Pons (tissue), 1 donor: ENCODE measurements at regions not wholly inside any gene's neighbourhood (a gene's known extent, or its start where the extent isn't known, plus 50 kb on each side); places are given as distances from the start of the nearest gene placed in this dataset.
"Not testable (repeated sequence)": the region's sequence is repeated elsewhere in the genome, so short reads cannot be mapped to it uniquely, and the experiment has no call there.

ENCODE experiments used
- DNase-seq: peaks from one replicate; pipeline ENCODE4 v3.0.0-alpha.2; 2016; ENCODE audit warnings: low spot score

GRCh38 chr14:105709281-105710118 lies 183.1 kb downstream of the TMEM121 start:
- no peak for DNase-seq

- DNase-seq = no peak
Measured at GRCh38 chr14:105710119-105711043, 184.0 kb downstream of the TMEM121 start.

- DNase-seq = no peak
Measured at GRCh38 chr14:105711044-105711620, 184.7 kb downstream of the TMEM121 start.

- no peak for DNase-seq
Measured at GRCh38 chr14:105711841-105712460, 185.6 kb downstream of the TMEM121 start.

GRCh38 chr14:105712670-105713069 lies 186.3 kb downstream of the TMEM121 start:
- not testable (repeated sequence) for DNase-seq

- DNase-seq = not testable (repeated sequence)
Measured at GRCh38 chr14:105713160-105713559, 186.8 kb downstream of the TMEM121 start.

GRCh38 chr14:105713836-105714235 lies 187.5 kb downstream of the TMEM121 start:
- DNase-seq = not testable (repeated sequence)

GRCh38 chr14:105718787-105719186 lies 192.4 kb downstream of the TMEM121 start:
- not testable (repeated sequence) for DNase-seq

- DNase-seq = not testable (repeated sequence)
Measured at GRCh38 chr14:105720106-105720505, 193.7 kb downstream of the TMEM121 start.

- not testable (repeated sequence) for DNase-seq
Measured at GRCh38 chr14:105720852-105721601, 194.6 kb downstream of the TMEM121 start.

- DNase-seq = not testable (repeated sequence)
Measured at GRCh38 chr14:105721602-105721970, 195.2 kb downstream of the TMEM121 start.

- not testable (repeated sequence) for DNase-seq
Measured at GRCh38 chr14:105721996-105722709, 195.8 kb downstream of the TMEM121 start.

GRCh38 chr14:105723271-105723670 lies 196.9 kb downstream of the TMEM121 start:
- not testable (repeated sequence) for DNase-seq

GRCh38 chr14:105723776-105724175 lies 197.4 kb downstream of the TMEM121 start:
- not testable (repeated sequence) for DNase-seq

- not testable (repeated sequence) for DNase-seq
Measured at GRCh38 chr14:105729825-105730368, 203.5 kb downstream of the TMEM121 start.

- not testable (repeated sequence) for DNase-seq
Measured at GRCh38 chr14:105730731-105731130, 204.3 kb downstream of the TMEM121 start.

GRCh38 chr14:105731221-105731985 lies 205.0 kb downstream of the TMEM121 start:
- DNase-seq = not testable (repeated sequence)

- DNase-seq = no peak
Measured at GRCh38 chr14:105733081-105734065, 207.0 kb downstream of the TMEM121 start.
